Fibroblast of lung (primary cell): ENCODE measurements at regions not wholly inside any gene's neighbourhood (a gene's known extent, or its start where the extent isn't known, plus 50 kb on each side); places are given as distances from the start of the nearest gene placed in this dataset.

Experiments
- EZH2 ChIP-seq: IDR thresholded peaks from 2 replicates; pipeline ENCODE4 v1.5.1; 2012; ENCODE audit warnings: low read length, control low read depth, mild to moderate bottlenecking; ENCODE audit errors: missing control alignments
- TF ChIP-seq, protein P1 (sequence below), 2 donors: IDR thresholded peaks in 1 of 2; conservative IDR thresholded peaks in 1 of 2; 1 replicate in 1 of 2; 2 replicates in 1 of 2; pipeline ENCODE4 v1.5.1; 2011 to 2012; ENCODE audit warnings: low read length in 2 of 2, control low read depth in 1 of 2, inconsistent platforms in 1 of 2, low read depth in 1 of 2, mild to moderate bottlenecking in 1 of 2

DNA sequence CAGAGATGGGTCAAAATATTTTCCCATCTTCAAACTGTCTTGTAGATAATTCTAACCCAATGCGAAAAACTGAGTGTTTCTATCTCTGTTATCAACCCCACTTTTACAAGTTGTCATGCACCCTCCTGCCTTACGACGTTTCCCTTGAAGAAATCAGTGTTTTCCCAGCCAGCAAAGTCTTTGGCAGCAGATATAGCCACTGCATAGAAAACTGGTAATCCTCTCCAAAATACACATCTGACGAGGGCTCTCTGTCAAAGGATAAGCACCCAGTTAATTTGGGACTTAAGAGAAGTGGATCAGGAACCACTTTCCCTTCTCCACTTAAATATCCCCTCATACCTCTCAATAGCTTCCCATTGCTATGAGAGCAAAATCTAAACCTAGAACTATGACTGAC, 351.9 kb upstream of the MIR17HG start:
- TF ChIP-seq, protein P1, sequence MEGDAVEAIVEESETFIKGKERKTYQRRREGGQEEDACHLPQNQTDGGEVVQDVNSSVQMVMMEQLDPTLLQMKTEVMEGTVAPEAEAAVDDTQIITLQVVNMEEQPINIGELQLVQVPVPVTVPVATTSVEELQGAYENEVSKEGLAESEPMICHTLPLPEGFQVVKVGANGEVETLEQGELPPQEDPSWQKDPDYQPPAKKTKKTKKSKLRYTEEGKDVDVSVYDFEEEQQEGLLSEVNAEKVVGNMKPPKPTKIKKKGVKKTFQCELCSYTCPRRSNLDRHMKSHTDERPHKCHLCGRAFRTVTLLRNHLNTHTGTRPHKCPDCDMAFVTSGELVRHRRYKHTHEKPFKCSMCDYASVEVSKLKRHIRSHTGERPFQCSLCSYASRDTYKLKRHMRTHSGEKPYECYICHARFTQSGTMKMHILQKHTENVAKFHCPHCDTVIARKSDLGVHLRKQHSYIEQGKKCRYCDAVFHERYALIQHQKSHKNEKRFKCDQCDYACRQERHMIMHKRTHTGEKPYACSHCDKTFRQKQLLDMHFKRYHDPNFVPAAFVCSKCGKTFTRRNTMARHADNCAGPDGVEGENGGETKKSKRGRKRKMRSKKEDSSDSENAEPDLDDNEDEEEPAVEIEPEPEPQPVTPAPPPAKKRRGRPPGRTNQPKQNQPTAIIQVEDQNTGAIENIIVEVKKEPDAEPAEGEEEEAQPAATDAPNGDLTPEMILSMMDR (conservative IDR thresholded peaks at IDR 0.05 in 1 of 2, IDR thresholded peaks at IDR 0.05 in 1 of 2; ENCODE audit: low read depth in 1 of 2, low read length in 2 of 2): no peak
- no peak for TF ChIP-seq EZH2
